GM12872 (cell line): ENCODE measurements at regions not wholly inside any gene's neighbourhood (a gene's known extent, or its start where the extent isn't known, plus 50 kb on each side); places are given as distances from the start of the nearest gene placed in this dataset.

Source experiments
- CTCF ChIP-seq: IDR thresholded peaks from 3 replicates; pipeline ENCODE4 v1.5.1; 2011; ENCODE audit warnings: low read depth, mild to moderate bottlenecking, low read length, moderate library complexity; ENCODE audit not compliant: insufficient read depth

- TF ChIP-seq CTCF: no peak
These were observed 455.6 kb upstream of the CD180 start for GRCh38 chr5:67652201-67652600.

GRCh38 chr5:67651180-67651579 is 454.6 kb upstream of the CD180 start:
- TF ChIP-seq CTCF: no peak

GRCh38 chr5:67648201-67648671 is 451.6 kb upstream of the CD180 start:
- TF ChIP-seq CTCF: no peak

- no peak for TF ChIP-seq CTCF
These were observed 451.2 kb upstream of the CD180 start for GRCh38 chr5:67647772-67648171.

GRCh38 chr5:67644221-67644920 is 447.8 kb upstream of the CD180 start:
- no peak for TF ChIP-seq CTCF

- TF ChIP-seq CTCF: no peak
These were observed 446.9 kb upstream of the CD180 start for GRCh38 chr5:67643536-67643935.

GRCh38 chr5:67639976-67640375 is 443.4 kb upstream of the CD180 start:
- no peak for TF ChIP-seq CTCF

GRCh38 chr5:67639313-67639712 is 442.7 kb upstream of the CD180 start:
- TF ChIP-seq CTCF: no peak
